BE2C (cell line): ENCODE measurements at regions not wholly inside any gene's neighbourhood (a gene's known extent, or its start where the extent isn't known, plus 50 kb on each side); places are given as distances from the start of the nearest gene placed in this dataset.

Source experiments
- DNase-seq: peaks from one replicate; pipeline ENCODE4 v3.0.0-alpha.2; 2020
- H3K27me3 ChIP-seq: fragments of 250-450 bp; sonication (Bioruptor Pico); 2 replicates; pipeline ENCODE4 v1.5.1; 2020; ENCODE audit warnings: mild to moderate bottlenecking
- H3K36me3 ChIP-seq: fragments of 250-450 bp; sonication (Bioruptor Pico); 2 replicates; pipeline ENCODE4 v1.5.1; 2020; ENCODE audit warnings: mild to moderate bottlenecking
- H3K4me1 ChIP-seq: fragments of 250-450 bp; sonication (Bioruptor Pico); 2 replicates; pipeline ENCODE4 v1.5.1; 2020
- H3K4me3 ChIP-seq: 2 replicates; pipeline ENCODE4 v1.5.1; 2011; ENCODE audit warnings: low read depth, low read length
- H3K9me3 ChIP-seq: fragments of 250-450 bp; sonication (Bioruptor Pico); 2 replicates; pipeline ENCODE4 v1.5.1; 2020
- CTCF ChIP-seq: IDR thresholded peaks from 2 replicates; pipeline ENCODE4 v1.5.1; 2012; ENCODE audit warnings: mild to moderate bottlenecking, low read depth, low read length

- peak; percentile 12 for DNase-seq
- TF ChIP-seq CTCF = 0 out of 2 replicates have a peak, but pooled peaks have one; percentile 10
- Histone ChIP-seq H3K27me3 (no peaks in the 10 kb centered on the region), H3K4me1 (no peaks in the 10 kb centered on the region), H3K9me3 (no peaks in the 10 kb centered on the region), H3K4me3 (no peak overlapping the region), H3K36me3 (no peaks in the 10 kb centered on the region)
These were observed 116.9 kb downstream of the KCNK1 start for GRCh38 chr1:233730809-233731208.

- no peak for TF ChIP-seq CTCF
- Histone ChIP-seq H3K4me3 (no peak overlapping the region), H3K9me3 (no peaks in the 10 kb centered on the region), H3K4me1 (no peaks in the 10 kb centered on the region), H3K36me3 (no peaks in the 10 kb centered on the region), H3K27me3 (no peaks in the 10 kb centered on the region)
- DNase-seq = no peak
These were observed 118.3 kb downstream of the KCNK1 start for GRCh38 chr1:233732206-233732605.

- no peak for TF ChIP-seq CTCF
These were observed 120.5 kb downstream of the KCNK1 start for GRCh38 chr1:233734456-233734855.

GRCh38 chr1:233735331-233735730 lies 121.4 kb downstream of the KCNK1 start:
- H3K27me3 ChIP-seq = no peaks in the 10 kb centered on the region

More at GRCh38 chr1:233734456-233734855, 120.5 kb downstream of the KCNK1 start:
- H3K27me3 ChIP-seq = no peaks in the 10 kb centered on the region
- DNase-seq = no peak
- no peaks in the 10 kb centered on the region for H3K36me3 ChIP-seq
- H3K4me1 ChIP-seq = no peaks in the 10 kb centered on the region
- no peaks in the 10 kb centered on the region for H3K9me3 ChIP-seq
- H3K4me3 ChIP-seq = no peak overlapping the region

GRCh38 chr1:233735847-233736246 lies 121.9 kb downstream of the KCNK1 start:
- Histone ChIP-seq H3K4me1 (no peaks in the 10 kb centered on the region), H3K27me3 (no peaks in the 10 kb centered on the region), H3K4me3 (no peak overlapping the region), H3K36me3 (no peaks in the 10 kb centered on the region), H3K9me3 (no peaks in the 10 kb centered on the region)
- no peak for DNase-seq
- no peak for TF ChIP-seq CTCF

More at GRCh38 chr1:233735331-233735730, 121.4 kb downstream of the KCNK1 start:
- Histone ChIP-seq H3K9me3 (no peaks in the 10 kb centered on the region), H3K4me1 (no peaks in the 10 kb centered on the region), H3K36me3 (no peaks in the 10 kb centered on the region), H3K4me3 (no peak overlapping the region)
- TF ChIP-seq CTCF = no peak
- no peak for DNase-seq

GRCh38 chr1:233737341-233737740 lies 123.4 kb downstream of the KCNK1 start:
- H3K27me3 ChIP-seq = no peaks in the 10 kb centered on the region
- no peak for TF ChIP-seq CTCF
- H3K9me3 ChIP-seq = no peaks in the 10 kb centered on the region
- no peaks in the 10 kb centered on the region for H3K4me1 ChIP-seq
- no peak for DNase-seq
- no peaks in the 10 kb centered on the region for H3K36me3 ChIP-seq
- no peak overlapping the region for H3K4me3 ChIP-seq
